Endothelial cell of umbilical vein (primary cell): ENCODE measurements at regions not wholly inside any gene's neighbourhood (a gene's known extent, or its start where the extent isn't known, plus 50 kb on each side); places are given as distances from the start of the nearest gene placed in this dataset.

Experiments used
- BruUV-seq: library from RNA; stranded (reverse); fragments of 400-500 nt; replicated peaks from 2 replicates; lab custom pipeline; 2021; lab: Mats Ljungman, UMichigan
- CTCF ChIA-PET: fragments of 300-600, 350-600 bp; sonication (Branson Sonifier 250); formaldehyde crosslinking; loops from one replicate; lab custom pipeline; 2021; ENCODE audit warnings: antibody characterized with exemption, inconsistent platforms; lab: Charles Lee
- POLR2A ChIA-PET: fragments of 300-600, 350-600 bp; sonication (Branson Sonifier 250); formaldehyde crosslinking; loops from one replicate; lab custom pipeline; 2021; ENCODE audit warnings: antibody characterized with exemption, inconsistent platforms; lab: Charles Lee
- DNase-seq: peaks from one replicate; pipeline ENCODE4 v3.0.0-alpha.2; 2011; ENCODE audit warnings: low read depth, low spot score
- FAIRE-seq: peaks from 2 replicates; lab custom pipeline; 2011; peaks lifted over from hg19 to GRCh38; lab: Jason Lieb, UNC
- H2AFZ ChIP-seq: 2 replicates; pipeline ENCODE4 v1.6.0; 2012; ENCODE audit warnings: low read depth, low read length, control low read depth, inconsistent platforms
- H3K27ac ChIP-seq: 2 replicates; pipeline ENCODE4 v1.5.1; 2011; ENCODE audit warnings: low read depth, mild to moderate bottlenecking, control low read depth, low read length, moderate library complexity; ENCODE audit not compliant: insufficient read depth
- H3K27me3 ChIP-seq, 2 experiments: 2 replicates each; pipeline versions ENCODE4 v1.6.0 to v1.6.1; 2011; ENCODE audit warnings: low read length in 2 of 2, mixed read lengths in 1 of 2; ENCODE audit not compliant: control insufficient read depth in 2 of 2, insufficient read depth in 2 of 2
- H3K36me3 ChIP-seq, 2 experiments: 2 replicates in 1 of 2; 3 replicates in 1 of 2; pipeline ENCODE4 v1.5.1; 2011; ENCODE audit warnings: low read length in 2 of 2, mild to moderate bottlenecking in 1 of 2, moderate library complexity in 1 of 2; ENCODE audit not compliant: control insufficient read depth in 2 of 2, insufficient read depth in 2 of 2; ENCODE audit errors: extremely low read depth in 1 of 2
- H3K4me1 ChIP-seq: 3 replicates; pipeline ENCODE4 v1.5.1; 2011; ENCODE audit warnings: mild to moderate bottlenecking, low read length; ENCODE audit not compliant: control insufficient read depth, insufficient read depth; ENCODE audit errors: extremely low read depth
- H3K4me2 ChIP-seq: 2 replicates; pipeline ENCODE4 v1.6.1; 2011; ENCODE audit warnings: low read length, control low read depth, mixed read lengths; ENCODE audit not compliant: insufficient read depth
- H3K4me3 ChIP-seq, 3 experiments: fragments of 200-600 bp in 1 of 3; sonication (generic), shearing (Covaris generic) in 1 of 3; replicated peaks in 1 of 3; 2 replicates each; pipeline ENCODE4 v1.5.1; 2011 to 2016; ENCODE audit warnings: control low read depth in 3 of 3, low read length in 3 of 3, mild to moderate bottlenecking in 2 of 3, inconsistent platforms in 1 of 3, low read depth in 1 of 3, moderate library complexity in 1 of 3; ENCODE audit not compliant: insufficient read depth in 1 of 3
- H3K79me2 ChIP-seq: 2 replicates; pipeline ENCODE4 v1.6.0; 2012; ENCODE audit warnings: low read length, inconsistent platforms; ENCODE audit not compliant: control insufficient read depth, insufficient read depth
- H3K9ac ChIP-seq: replicated peaks from 2 replicates; pipeline ENCODE3; 2011; ENCODE audit warnings: low read length, control low read depth; ENCODE audit not compliant: insufficient read depth; ENCODE audit errors: extremely low read depth
- H3K9me1 ChIP-seq: replicated peaks from 3 replicates; pipeline ENCODE4 v1.6.0; 2011; ENCODE audit warnings: mild to moderate bottlenecking, low read length; ENCODE audit not compliant: control insufficient read depth, insufficient read depth; ENCODE audit errors: extremely low read depth
- H3K9me3 ChIP-seq: replicated peaks from 2 replicates; pipeline ENCODE4 v1.5.1; 2012; ENCODE audit warnings: low read length, inconsistent platforms; ENCODE audit not compliant: control insufficient read depth, insufficient read depth
- H4K20me1 ChIP-seq: replicated peaks from 2 replicates; pipeline ENCODE3; 2011; ENCODE audit warnings: mild to moderate bottlenecking, low read length; ENCODE audit not compliant: control insufficient read depth, insufficient read depth; ENCODE audit errors: extremely low read depth
- CTCF ChIP-seq, 2 donors: IDR thresholded peaks; 1 replicate in 1 of 2; 2 replicates in 1 of 2; pipeline ENCODE4 v1.5.1; 2011; ENCODE audit warnings: low read length in 2 of 2, mild to moderate bottlenecking in 2 of 2, moderate library complexity in 2 of 2, control low read depth in 1 of 2, inconsistent platforms in 1 of 2, low read depth in 1 of 2; ENCODE audit not compliant: insufficient read depth in 1 of 2; ENCODE audit errors: extremely low read depth in 1 of 2
- EZH2 ChIP-seq: IDR thresholded peaks from 2 replicates; pipeline ENCODE4 v1.6.1; 2012; ENCODE audit warnings: borderline replicate concordance, low read depth, mild to moderate bottlenecking, moderate library complexity, low read length, inconsistent platforms; ENCODE audit not compliant: severe bottlenecking
- FOS ChIP-seq: IDR thresholded peaks from 2 replicates; pipeline ENCODE4 v1.6.1; 2011; ENCODE audit warnings: mild to moderate bottlenecking, low read length, moderate library complexity, borderline replicate concordance; ENCODE audit not compliant: insufficient read depth
- GATA2 ChIP-seq: IDR thresholded peaks from 2 replicates; pipeline ENCODE4 v1.7.0; 2011; ENCODE audit warnings: low read depth, mild to moderate bottlenecking, moderate library complexity, mixed read lengths, low read length; ENCODE audit not compliant: insufficient read length, insufficient read depth
- JUN ChIP-seq: IDR thresholded peaks from 2 replicates; pipeline ENCODE4 v1.6.1; 2011; ENCODE audit warnings: borderline replicate concordance, low read depth; ENCODE audit not compliant: insufficient read length, insufficient read depth
- MAX ChIP-seq: IDR thresholded peaks from 2 replicates; pipeline ENCODE4 v1.6.1; 2011; ENCODE audit not compliant: insufficient read depth, insufficient read length
- POLR2A ChIP-seq: IDR thresholded peaks from 2 replicates; pipeline ENCODE4 v1.6.1; 2012; ENCODE audit warnings: low read depth, mild to moderate bottlenecking, control low read depth, low read length
- POLR2AphosphoS5 ChIP-seq: IDR thresholded peaks from 2 replicates; pipeline ENCODE4 v1.6.1; 2012; ENCODE audit warnings: low read depth, mild to moderate bottlenecking, control low read depth, low read length, moderate library complexity; ENCODE audit not compliant: insufficient read depth
- dilution Hi-C: fragments of 300-500 bp; cut with MboI; formaldehyde crosslinking; loops from one replicate; pipeline ENCODE4 v1.15.0; 2019; ENCODE audit warnings: low sequenced_read_pairs; ENCODE audit not compliant: extremely low pct_ligation_motif_present
- intact Hi-C: fragments of 100-400 bp; cut with micrococcal nuclease; formaldehyde crosslinking; loops from one replicate; pipeline ENCODE4 v1.10.0; 2022

- dilution Hi-C loops: no loop called here
- intact Hi-C loops: no loop called here
- Histone ChIP-seq H3K4me3 (no peak overlapping the region), H2AFZ (no peak overlapping the region), H3K79me2 (no peaks in the 10 kb centered on the region), H4K20me1 (no peaks in the 10 kb centered on the region), H3K27ac (no peak overlapping the region), H3K4me1 (no peaks in the 10 kb centered on the region), H3K9ac (no peak overlapping the region), H3K9me3 (no peaks in the 10 kb centered on the region), H3K4me2 (no peak overlapping the region), H3K27me3 (no peaks in the 10 kb centered on the region), H3K36me3 (no peaks in the 10 kb centered on the region), H3K9me1 (no peaks in the 10 kb centered on the region)
- TF ChIP-seq EZH2 (no peak), MAX (no peak), JUN (no peak), POLR2AphosphoS5 (no peak), FOS (no peak), POLR2A (no peak), CTCF (IDR thresholded peaks at IDR 0.05; ENCODE audit: extremely low read depth in 1 of 2, insufficient read depth in 1 of 2, low read depth in 1 of 2, low read length in 2 of 2) (no peak), GATA2 (no peak)
- BruUV-seq: no TSS peak
- no peak for DNase-seq
- ChIA-PET POLR2A (no interaction called here), CTCF (no interaction called here)
- no peak for FAIRE-seq
These were observed 373.0 kb upstream of the SMIM30 start for GRCh38 chr7:113491305-113491704.
